Vagina (tissue), 2 donors: ENCODE measurements at regions not wholly inside any gene's neighbourhood (a gene's known extent, or its start where the extent isn't known, plus 50 kb on each side); places are given as distances from the start of the nearest gene placed in this dataset.
A peak's percentile ranks its signal among the peaks of the same experiment; 100 is the strongest.

Source experiments
- DNase-seq, 2 donors: peaks; one replicate each; pipeline ENCODE4 v3.0.0-alpha.2; 2017; ENCODE audit errors: extremely low spot score in 2 of 2
- H3K27ac ChIP-seq: fragments of 200-600 bp; sonication (generic); one replicate; pipeline ENCODE4 v1.5.1; 2019
- H3K27me3 ChIP-seq: fragments of 200-600 bp; sonication (generic); one replicate; pipeline ENCODE4 v1.5.1; 2019
- H3K36me3 ChIP-seq, 2 donors: fragments of 200-600 bp; sonication (generic); one replicate each; pipeline ENCODE4 v1.5.1; 2017 to 2019
- H3K4me1 ChIP-seq: fragments of 200-600 bp; sonication (generic); one replicate; pipeline ENCODE4 v1.5.1; 2019
- H3K4me3 ChIP-seq, 2 donors: fragments of 200-600 bp; sonication (generic); 1 replicate in 1 of 2; 2 replicates in 1 of 2; pipeline ENCODE4 v1.5.1; 2016 to 2019
- H3K9me3 ChIP-seq: fragments of 200-600 bp; sonication (generic); one replicate; pipeline ENCODE4 v1.5.1; 2019
- CTCF ChIP-seq, 3 experiments: fragments of 450-650 bp in 2 of 3; fragments of 200-600 bp in 1 of 3; sonication (generic) in 1 of 3; IDR thresholded peaks; one replicate each; pipeline ENCODE4 v1.5.1; 2017 to 2019; ENCODE audit warnings: antibody characterized with exemption in 3 of 3, mild to moderate bottlenecking in 2 of 3, moderate library complexity in 2 of 3
- POLR2A ChIP-seq, 2 donors: fragments of 450-650 bp; IDR thresholded peaks; one replicate each; pipeline ENCODE4 v1.6.1; 2017; ENCODE audit warnings: antibody characterized with exemption in 2 of 2, mild to moderate bottlenecking in 2 of 2, moderate library complexity in 2 of 2
- POLR2AphosphoS5 ChIP-seq, 2 donors: sonication (generic); formaldehyde crosslinking; IDR thresholded peaks; one replicate each; pipeline ENCODE4 v1.9.0; 2017; ENCODE audit warnings: antibody characterized with exemption in 2 of 2, mild to moderate bottlenecking in 2 of 2, low read depth in 1 of 2; ENCODE audit not compliant: insufficient read depth in 1 of 2
- intact Hi-C: fragments of 100-400 bp; cut with DNase I; formaldehyde crosslinking; loops from one replicate; pipeline ENCODE4 v1.15.1; 2023

- intact Hi-C loops, result no loop called here
- DNase-seq, result no peak
- no peaks in the 10 kb centered on the region for H3K27me3 ChIP-seq
- no peaks in the 10 kb centered on the region for H3K9me3 ChIP-seq
- no peaks in the 10 kb centered on the region for H3K4me1 ChIP-seq
- no peaks in the 10 kb centered on the region for H3K36me3 ChIP-seq
- no peak overlapping the region for H3K4me3 ChIP-seq
- H3K27ac ChIP-seq, result no peak overlapping the region
- TF ChIP-seq CTCF (IDR thresholded peaks at IDR 0.05) (no peak), POLR2A (IDR thresholded peaks at IDR 0.05) (no peak), POLR2AphosphoS5 (IDR thresholded peaks at IDR 0.05; ENCODE audit: insufficient read depth in 1 of 2, low read depth in 1 of 2) (no peak)
Observed at GRCh38 chr2:71815701-71816474, 331.8 kb downstream of the CYP26B1 start.

- peak in 1 of 2 donors; percentile 71 for DNase-seq
- no peak for TF ChIP-seq CTCF (IDR thresholded peaks at IDR 0.05)
- TF ChIP-seq POLR2A (IDR thresholded peaks at IDR 0.05), result no peak
- no peak for TF ChIP-seq POLR2AphosphoS5 (IDR thresholded peaks at IDR 0.05; ENCODE audit: insufficient read depth in 1 of 2, low read depth in 1 of 2)
- no peaks in the 10 kb centered on the region for H3K27me3 ChIP-seq
- H3K9me3 ChIP-seq, result no peaks in the 10 kb centered on the region
- no peaks in the 10 kb centered on the region for H3K4me1 ChIP-seq
- intact Hi-C loops, result no loop called here
- H3K27ac ChIP-seq, result no peak overlapping the region
- H3K4me3 ChIP-seq, result no peak overlapping the region
- H3K36me3 ChIP-seq, result no peaks in the 10 kb centered on the region
Observed at GRCh38 chr2:71814885-71815284, 332.8 kb downstream of the CYP26B1 start.

GRCh38 chr2:71813807-71814470 lies 333.7 kb downstream of the CYP26B1 start:
- no peak overlapping the region for H3K27ac ChIP-seq
- intact Hi-C loops, result no loop called here
- no peaks in the 10 kb centered on the region for H3K27me3 ChIP-seq
- H3K4me1 ChIP-seq, result no peaks in the 10 kb centered on the region
- H3K9me3 ChIP-seq, result no peaks in the 10 kb centered on the region
- H3K36me3 ChIP-seq, result no peaks in the 10 kb centered on the region
- DNase-seq, result peak in 1 of 2 donors; percentile 58
- H3K4me3 ChIP-seq, result no peak overlapping the region
- TF ChIP-seq CTCF (IDR thresholded peaks at IDR 0.05), result no peak
- no peak for TF ChIP-seq POLR2A (IDR thresholded peaks at IDR 0.05)
- no peak for TF ChIP-seq POLR2AphosphoS5 (IDR thresholded peaks at IDR 0.05; ENCODE audit: insufficient read depth in 1 of 2, low read depth in 1 of 2)

GRCh38 chr2:71813315-71813714 lies 334.3 kb downstream of the CYP26B1 start:
- intact Hi-C loops, result no loop called here
- TF ChIP-seq POLR2A (IDR thresholded peaks at IDR 0.05), result no peak
- no peak for TF ChIP-seq POLR2AphosphoS5 (IDR thresholded peaks at IDR 0.05; ENCODE audit: insufficient read depth in 1 of 2, low read depth in 1 of 2)
- no peak for TF ChIP-seq CTCF (IDR thresholded peaks at IDR 0.05)
- Histone ChIP-seq H3K36me3 (no peaks in the 10 kb centered on the region), H3K4me3 (no peak overlapping the region), H3K4me1 (no peaks in the 10 kb centered on the region), H3K9me3 (no peaks in the 10 kb centered on the region), H3K27me3 (no peaks in the 10 kb centered on the region), H3K27ac (no peak overlapping the region)
- peak; percentile 67 to 77 for DNase-seq

GRCh38 chr2:71812736-71813135 lies 334.9 kb downstream of the CYP26B1 start:
- TF ChIP-seq POLR2A (IDR thresholded peaks at IDR 0.05) (no peak), CTCF (IDR thresholded peaks at IDR 0.05) (no peak), POLR2AphosphoS5 (IDR thresholded peaks at IDR 0.05; ENCODE audit: insufficient read depth in 1 of 2, low read depth in 1 of 2) (no peak)
- peak in 1 of 2 donors; percentile 74 for DNase-seq
- H3K27me3 ChIP-seq, result no peaks in the 10 kb centered on the region
- peaks cover 3% of the 10 kb centered on the region for H3K4me1 ChIP-seq
- no peak overlapping the region for H3K4me3 ChIP-seq
- no peaks in the 10 kb centered on the region for H3K36me3 ChIP-seq
- H3K9me3 ChIP-seq, result no peaks in the 10 kb centered on the region
- no peak overlapping the region for H3K27ac ChIP-seq
- intact Hi-C loops, result no loop called here
